Bone marrow (tissue), 2 donors: ENCODE measurements at regions not wholly inside any gene's neighbourhood (a gene's known extent, or its start where the extent isn't known, plus 50 kb on each side); places are given as distances from the start of the nearest gene placed in this dataset.
"Not testable (repeated sequence)": the region's sequence is repeated elsewhere in the genome, so short reads cannot be mapped to it uniquely, and the experiment has no call there.

Source experiments
- DNase-seq, 2 donors: peaks; one replicate each; lab custom pipeline; 2025; lab: John Stamatoyannopoulos, UW

- DNase-seq, result no peak
Measured at GRCh38 chr4:128566693-128567092, 242.8 kb upstream of the JADE1 start.

- no peak for DNase-seq
Measured at GRCh38 chr4:128565565-128566186, 243.8 kb upstream of the JADE1 start.

- DNase-seq, result no peak
Measured at GRCh38 chr4:128565054-128565453, 244.4 kb upstream of the JADE1 start.

- DNase-seq, result no peak
Measured at GRCh38 chr4:128564081-128564630, 245.3 kb upstream of the JADE1 start.

GRCh38 chr4:128560754-128561495 lies 248.6 kb upstream of the JADE1 start:
- no peak for DNase-seq

GRCh38 chr4:128558896-128559679 lies 250.4 kb upstream of the JADE1 start:
- DNase-seq, result no peak

GRCh38 chr4:128556756-128557155 lies 252.7 kb upstream of the JADE1 start:
- DNase-seq, result no peak

GRCh38 chr4:128553686-128554515 lies 255.6 kb upstream of the JADE1 start:
- no peak for DNase-seq

- DNase-seq, result no peak
Measured at GRCh38 chr4:128552586-128552907, 257.0 kb upstream of the JADE1 start.

- no peak for DNase-seq
Measured at GRCh38 chr4:128551280-128551679, 258.2 kb upstream of the JADE1 start.

GRCh38 chr4:128550060-128550459 lies 259.4 kb upstream of the JADE1 start:
- DNase-seq, result no peak

- DNase-seq, result no peak
Measured at GRCh38 chr4:128549636-128550035, 259.9 kb upstream of the JADE1 start.

GRCh38 chr4:128548381-128548780 lies 260.8 kb upstream of the PGRMC2 start:
- DNase-seq, result no peak

- DNase-seq, result no peak
Measured at GRCh38 chr4:128544272-128544671, 256.7 kb upstream of the PGRMC2 start.

GRCh38 chr4:128543696-128544095 lies 256.1 kb upstream of the PGRMC2 start:
- DNase-seq, result no peak

- DNase-seq, result no peak
Measured at GRCh38 chr4:128542047-128542446, 254.4 kb upstream of the PGRMC2 start.

GRCh38 chr4:128540122-128540521 lies 252.5 kb upstream of the PGRMC2 start:
- no peak for DNase-seq

GRCh38 chr4:128538111-128538882 lies 250.7 kb upstream of the PGRMC2 start:
- no peak for DNase-seq

- DNase-seq, result no peak
Measured at GRCh38 chr4:128536746-128537145, 249.1 kb upstream of the PGRMC2 start.

- DNase-seq, result not testable (repeated sequence)
Measured at GRCh38 chr4:128535510-128535909, 247.9 kb upstream of the PGRMC2 start.
